GM18909 (cell line): ENCODE measurements at regions not wholly inside any gene's neighbourhood (a gene's known extent, or its start where the extent isn't known, plus 50 kb on each side); places are given as distances from the start of the nearest gene placed in this dataset.
"Not testable (repeated sequence)": the region's sequence is repeated elsewhere in the genome, so short reads cannot be mapped to it uniquely, and the experiment has no call there.

Experiments
- ATAC-seq: cut with Tn5 transposase; IDR thresholded peaks from one replicate; pipeline ENCODE4 v1.9.1; 2021; ENCODE audit warnings: mild to moderate bottlenecking; ENCODE audit not compliant: unreplicated experiment, poor library complexity

DNA sequence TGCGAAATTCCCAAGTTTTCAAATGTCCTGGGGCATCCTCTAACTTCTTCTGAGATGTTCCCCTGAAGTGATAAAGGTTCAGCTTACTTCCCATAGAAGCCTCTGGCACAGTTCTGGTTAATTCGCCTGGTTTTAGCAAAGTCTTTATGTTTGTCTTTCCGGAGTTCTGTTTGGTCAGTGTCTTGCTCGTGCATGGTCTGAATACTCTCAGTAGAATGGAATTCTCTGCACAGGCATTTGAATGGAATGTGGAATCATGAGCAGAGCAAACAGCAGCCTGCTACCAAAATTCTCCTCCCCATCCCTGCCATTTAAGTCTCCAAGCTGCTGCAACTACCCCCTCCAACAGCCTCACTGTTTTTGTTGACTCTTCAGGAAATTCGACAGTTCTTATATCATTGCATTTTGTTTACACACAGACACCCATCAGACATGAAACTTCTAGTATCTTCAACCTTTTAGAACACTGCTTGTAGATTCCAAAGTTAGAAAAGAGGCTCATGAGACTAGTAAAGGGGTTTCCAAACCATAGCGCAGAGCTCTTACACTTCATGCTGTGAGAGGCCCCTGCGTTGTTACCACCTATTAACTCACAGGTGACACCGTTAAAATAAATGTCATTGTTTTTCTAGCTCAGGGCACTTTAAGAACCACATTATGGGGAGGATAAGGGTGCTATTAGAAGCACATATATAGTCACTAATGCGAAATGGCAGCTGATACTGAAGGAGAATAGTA is 129.7 kb downstream of the PLCE1 start:
- no peak for ATAC-seq

DNA sequence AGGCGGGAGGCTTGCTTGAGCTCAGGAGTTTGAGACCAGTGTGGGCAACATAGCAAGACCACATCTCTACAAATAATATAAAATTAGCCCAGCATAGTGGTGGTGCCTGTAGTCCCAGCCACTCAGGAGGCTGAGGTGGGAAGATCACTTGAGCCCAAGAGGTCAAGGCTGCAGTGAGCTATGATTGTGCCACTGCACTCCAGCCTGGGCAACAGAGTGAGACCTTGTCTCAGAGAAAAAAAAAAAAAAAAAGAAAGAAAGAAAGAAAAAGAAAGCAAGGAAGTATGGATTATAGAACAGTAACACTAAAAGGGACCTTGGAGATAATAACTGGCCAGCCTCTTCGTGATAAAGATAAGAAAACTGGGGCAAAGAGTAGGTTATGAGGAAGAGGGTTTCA is 130.4 kb downstream of the PLCE1 start:
- not testable (repeated sequence) for ATAC-seq

DNA sequence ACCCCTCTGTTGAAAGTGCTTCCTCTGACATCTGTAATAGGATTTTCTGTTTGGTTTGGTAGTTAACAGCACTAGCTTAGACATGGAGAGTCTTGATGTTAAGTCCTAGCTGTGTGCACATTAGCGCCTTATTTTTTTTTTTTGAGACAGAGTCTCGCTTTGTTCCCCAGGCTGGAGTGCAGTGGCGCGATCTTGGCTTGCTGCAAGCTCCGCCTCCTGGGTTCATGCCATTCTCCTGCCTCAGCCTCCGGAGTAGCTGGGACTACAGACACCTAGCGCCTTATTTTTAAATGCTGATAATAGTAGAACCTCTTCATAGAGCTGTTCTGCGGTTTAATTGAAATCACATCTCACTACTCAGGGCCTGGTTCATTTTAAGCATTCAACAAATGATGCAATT is 131.5 kb downstream of the PLCE1 start:
- ATAC-seq = not testable (repeated sequence)

DNA sequence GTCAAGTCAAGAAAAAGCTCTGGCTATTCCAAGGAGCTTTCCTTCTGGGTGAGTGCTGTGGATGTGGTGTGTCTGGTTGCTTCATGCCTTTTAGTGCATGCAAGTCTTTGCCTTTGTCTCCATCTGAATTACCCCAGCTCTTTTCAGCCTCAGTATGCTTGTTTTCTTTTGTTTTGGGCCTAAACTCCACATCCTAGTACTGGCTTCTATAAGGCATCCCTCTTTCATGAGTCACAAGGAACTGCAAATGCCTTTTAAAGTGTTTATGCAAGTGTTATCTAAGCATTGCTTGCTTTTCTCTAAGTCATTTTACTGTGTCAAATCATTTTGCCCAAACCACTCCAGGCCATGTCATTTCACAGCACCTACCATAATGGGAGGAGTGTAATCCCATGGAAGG is 132.1 kb downstream of the PLCE1 start:
- ATAC-seq = no peak

DNA sequence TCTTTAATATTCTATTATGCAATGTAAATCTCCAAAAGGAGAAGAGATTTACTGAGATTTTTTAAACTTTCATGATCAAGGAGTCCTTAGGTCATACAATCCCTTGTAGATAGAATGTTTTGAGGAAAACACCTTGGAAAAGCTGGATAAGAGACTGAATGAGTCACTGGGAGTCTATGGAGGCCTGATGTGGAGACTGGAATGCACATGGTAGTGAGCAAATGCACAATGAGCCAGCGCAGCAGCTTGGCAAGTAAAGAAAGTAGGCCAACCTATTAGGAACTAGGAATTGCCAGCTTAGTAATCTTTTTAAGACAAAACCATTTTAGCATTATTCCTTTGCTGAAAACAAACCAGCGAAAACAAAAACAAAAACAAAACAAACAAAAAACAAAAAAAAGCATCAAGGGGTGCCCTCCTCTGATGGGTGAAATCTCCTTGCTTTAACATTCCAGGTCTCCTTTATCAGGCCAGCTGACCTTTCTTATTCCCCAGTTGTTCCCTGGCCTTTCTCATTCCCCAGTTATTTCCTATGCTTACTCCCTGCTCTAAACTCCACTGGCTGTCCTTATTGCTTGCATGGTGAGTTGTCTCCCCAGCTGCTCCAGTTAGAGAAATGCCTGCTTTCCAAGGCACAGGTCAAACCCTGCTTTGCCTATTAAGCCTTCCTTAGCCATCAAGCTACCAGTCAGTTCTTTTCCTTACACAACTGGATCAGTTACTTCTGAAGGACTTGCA is 135.8 kb downstream of the PLCE1 start:
- ATAC-seq = no peak

DNA sequence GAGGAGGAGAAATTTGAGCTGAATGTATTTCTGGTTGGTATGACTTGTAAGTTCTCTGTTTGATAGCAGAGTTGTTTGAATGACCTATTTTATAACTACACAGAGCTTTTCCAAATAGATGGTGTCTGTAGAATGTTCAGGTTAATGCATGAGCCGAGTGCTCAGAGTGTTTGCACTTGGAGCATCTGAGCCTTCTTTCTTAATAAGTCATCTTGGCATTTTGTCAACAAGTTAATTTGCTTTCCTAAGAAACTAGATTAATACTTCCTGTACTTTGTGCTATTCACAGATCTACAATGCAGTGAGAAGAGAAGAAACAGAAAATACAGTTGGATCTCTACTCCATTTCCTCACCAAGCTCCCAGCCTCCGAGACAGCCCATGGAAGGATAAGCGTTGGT is 138.2 kb downstream of the PLCE1 start:
- ATAC-seq = no peak

DNA sequence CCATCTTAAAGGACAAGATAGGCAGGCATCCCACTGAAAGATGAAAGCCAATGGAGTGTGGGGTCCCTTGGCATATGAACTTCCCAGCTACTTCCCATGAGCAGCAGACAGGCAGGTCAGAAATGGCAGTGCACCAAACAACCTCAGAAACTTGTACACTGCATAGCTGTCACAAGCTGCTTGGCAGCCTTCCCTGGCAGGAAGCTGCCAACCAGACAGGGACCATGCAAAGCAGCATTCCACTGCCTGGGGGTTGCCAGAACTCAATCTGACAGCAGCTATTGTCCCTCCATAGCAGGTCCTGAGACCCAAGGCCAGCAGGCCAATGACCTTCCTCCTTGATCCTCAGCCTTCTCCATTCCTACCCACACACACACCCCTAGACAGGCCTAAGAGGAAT is 139.5 kb downstream of the PLCE1 start:
- no peak for ATAC-seq

DNA sequence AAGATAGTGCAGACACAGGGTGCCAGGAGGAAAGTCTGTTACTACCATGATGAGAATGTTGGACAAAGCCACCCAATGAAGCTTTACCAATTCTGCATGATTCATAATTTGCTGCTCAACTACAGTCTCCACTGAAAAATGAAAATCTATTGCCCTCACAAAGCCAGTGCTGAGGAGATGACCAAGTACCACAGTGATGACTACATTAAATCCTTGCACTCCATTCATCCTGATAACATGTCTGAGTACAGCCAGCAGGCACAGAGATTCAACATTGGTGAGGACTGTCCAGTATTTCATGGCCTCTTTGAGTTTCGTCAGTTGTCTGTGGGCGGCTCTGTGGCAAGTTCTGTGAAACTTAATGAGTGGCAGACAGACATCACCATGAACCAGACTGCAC is 144.0 kb downstream of the PLCE1 start:
- ATAC-seq = no peak

DNA sequence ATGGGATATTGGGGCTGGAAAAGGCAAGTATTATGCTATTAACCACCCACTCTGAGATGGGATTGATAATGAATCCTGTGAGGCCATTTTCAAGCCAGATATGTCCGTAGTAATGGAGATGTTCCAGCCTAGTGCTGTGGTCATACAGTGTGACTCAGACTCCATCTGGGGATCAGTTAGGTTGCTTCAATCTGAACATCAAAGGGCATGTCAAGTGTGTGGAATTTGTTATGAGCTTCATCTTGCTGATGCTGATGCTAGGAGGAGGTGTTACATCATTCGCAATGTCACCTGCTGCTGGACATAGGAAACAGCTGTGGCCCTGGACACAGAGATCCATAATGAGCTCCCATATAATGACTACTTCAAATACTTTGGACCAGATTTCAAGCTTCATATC is 144.7 kb downstream of the PLCE1 start:
- ATAC-seq = no peak

DNA sequence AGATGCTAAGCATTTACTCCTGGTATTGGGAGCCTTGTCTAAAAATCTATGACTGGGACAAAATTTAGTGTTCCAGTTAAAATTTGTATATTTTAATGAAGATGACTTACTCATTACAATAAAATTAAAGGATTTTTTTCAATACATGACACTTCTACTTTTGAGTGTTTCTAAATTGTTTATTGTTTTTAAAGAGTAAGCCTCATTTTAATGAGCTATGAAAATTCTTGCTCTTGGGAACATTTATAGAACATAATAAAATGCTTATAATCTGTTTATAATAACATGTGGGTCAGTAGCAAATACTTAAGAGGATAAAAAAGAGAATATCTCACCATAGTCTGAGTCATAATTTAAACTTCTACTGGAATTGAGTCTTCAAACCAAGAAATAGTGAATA is 149.5 kb downstream of the PLCE1 start:
- no peak for ATAC-seq

DNA sequence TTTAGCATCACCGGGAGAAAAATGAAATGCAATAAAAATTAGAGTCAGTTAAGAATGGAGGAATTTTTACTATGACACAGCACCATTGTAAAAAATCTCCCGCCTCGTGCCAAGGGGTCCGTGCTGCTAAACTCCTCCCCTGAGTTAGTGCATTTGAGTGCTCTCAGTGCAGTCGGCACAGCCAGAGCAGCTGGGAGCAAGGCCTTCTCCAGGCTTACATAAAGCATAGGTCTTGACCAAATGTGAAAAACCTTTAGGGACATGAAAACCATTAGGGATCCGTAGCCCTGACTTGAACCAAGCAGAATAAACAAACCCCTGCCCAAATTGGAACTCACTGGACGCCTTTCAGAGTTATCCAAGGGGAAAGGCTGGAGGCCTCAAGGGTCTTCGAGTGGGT is 152.6 kb downstream of the PLCE1 start:
- no peak for ATAC-seq

DNA sequence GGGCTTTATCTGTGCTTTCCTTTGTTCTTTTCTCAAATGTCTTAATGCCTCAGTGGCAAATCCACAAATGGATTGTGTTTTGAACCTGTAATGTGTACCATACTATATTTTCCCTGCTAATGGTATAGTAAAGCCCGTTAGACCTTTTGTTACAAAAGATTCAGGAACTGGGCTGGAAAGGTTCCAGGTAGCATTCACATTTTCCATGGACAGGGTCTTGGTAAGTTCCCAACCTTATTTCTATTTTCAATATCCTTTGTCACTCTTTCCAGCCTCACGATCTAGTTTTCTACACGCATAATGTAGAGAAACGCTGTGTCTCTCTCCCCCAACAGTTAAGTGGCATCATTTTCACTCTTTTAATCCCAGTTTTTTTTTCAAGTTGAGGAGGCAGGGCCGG is 153.0 kb downstream of the PLCE1 start:
- ATAC-seq = no peak

DNA sequence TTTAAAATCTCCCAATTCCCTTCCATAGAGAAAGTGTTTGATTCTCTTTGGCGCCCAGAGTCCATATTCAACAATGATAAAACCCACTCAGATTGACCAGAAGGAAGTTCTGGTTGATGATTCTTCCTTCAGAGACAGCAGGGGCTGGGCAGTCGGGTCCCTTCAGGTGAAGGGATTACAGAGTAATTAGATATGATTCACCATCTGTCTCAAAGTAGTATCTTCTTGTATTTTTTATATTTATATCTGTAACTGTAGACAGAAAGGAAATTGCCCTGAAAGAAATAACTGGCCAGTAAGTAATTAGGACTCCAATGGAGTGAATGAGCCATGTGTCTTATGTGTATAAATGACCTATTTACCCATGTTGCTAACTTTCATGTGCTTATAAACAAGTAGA is 156.0 kb downstream of the PLCE1 start:
- ATAC-seq = no peak

DNA sequence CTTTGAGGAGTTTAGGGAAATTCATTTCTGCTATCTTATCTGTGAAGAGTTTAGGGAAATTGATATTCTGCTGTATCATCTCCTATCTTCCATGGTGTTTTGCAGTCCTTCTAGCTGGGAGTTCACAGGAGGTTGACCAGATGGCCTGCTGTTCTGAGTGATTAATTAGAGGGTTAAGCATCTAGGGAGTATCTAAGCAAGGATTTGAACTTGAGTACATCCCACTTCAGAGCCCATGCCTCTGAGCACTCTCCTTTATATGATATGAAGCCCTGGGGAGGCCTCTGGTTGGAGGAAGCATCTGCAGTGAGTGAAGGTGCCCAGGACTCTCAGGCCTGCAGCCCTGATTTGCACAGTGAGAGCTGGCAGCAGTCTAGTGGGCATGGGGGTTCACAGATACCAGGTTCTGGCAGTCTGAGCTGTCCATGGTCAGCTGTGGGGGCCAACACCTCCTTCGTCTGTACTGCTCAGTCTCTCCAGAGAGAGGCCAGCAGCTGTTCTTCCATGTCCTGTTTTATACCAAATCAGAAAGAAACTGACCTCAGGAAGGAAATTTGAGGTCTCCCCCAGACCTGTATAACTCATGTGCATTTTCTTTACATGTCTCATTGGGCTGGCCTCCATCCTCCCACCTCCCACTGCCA is 156.9 kb downstream of the PLCE1 start:
- no peak for ATAC-seq

DNA sequence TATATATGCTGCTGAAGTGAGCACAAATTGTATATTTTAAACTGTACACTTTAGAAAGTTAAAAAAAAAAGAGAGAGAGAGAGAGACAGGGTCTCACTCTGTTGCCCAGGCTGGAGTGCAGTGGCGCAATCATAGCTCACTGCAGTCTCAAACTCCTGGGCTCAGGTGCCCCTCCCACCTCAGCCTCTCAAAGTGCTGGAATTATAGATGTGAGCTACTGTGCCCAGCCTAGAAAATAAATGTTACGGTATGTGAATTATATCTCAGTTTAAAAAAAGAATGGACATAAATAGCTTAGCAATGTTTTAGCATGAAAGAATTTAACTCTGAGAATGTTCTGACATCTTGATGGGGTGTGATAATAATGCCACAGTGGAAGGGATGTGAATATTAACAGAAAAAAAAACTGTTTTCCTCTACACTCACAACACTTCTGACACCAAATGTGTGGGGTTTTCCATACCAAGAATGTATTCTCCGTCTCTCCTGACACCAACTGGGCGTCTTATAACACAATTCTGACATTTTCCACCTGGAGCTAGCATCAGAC is 162.1 kb downstream of the PLCE1 start:
- ATAC-seq = no peak

DNA sequence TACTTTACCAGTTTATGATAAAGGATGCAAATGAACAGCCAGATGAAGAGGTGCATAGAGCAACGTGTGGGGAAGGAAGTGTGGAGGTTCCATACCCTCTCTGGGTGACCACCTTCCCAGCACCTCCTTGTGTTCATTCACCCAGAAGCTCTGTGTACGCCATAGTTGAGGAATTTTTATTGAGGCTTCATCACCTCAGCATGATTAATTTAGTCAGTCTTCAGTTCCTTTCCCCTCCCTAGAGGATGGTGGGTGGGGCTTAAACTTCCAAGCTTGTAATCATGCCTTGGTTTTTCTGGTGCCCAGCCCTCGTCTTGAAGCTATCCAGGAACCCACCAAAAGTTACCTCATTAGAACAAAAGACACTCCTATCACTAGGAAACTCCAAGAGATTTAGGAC is 162.7 kb downstream of the PLCE1 start:
- ATAC-seq = no peak

DNA sequence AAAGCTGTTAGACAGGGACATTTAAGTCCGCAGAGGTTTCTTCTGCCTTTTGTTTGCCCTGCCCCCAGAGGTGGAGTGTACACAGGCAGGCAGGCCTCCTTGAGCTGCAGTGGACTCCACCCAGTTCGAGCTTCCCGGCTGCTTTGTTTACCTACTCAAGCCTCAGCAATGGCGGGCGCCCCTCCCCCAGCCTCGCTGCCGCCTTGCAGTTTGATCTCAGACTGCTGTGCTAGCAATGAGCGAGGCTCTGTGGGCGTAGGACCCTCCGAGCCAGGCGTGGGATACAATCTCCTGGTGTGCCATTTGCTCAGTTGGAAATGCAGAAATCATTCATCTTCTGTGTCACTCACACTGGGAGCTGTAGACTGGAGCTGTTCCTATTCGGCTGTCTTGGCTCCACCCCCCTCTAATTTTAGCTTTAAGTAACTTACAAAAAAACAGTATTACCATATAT is 171.5 kb downstream of the PLCE1 start:
- not testable (repeated sequence) for ATAC-seq

DNA sequence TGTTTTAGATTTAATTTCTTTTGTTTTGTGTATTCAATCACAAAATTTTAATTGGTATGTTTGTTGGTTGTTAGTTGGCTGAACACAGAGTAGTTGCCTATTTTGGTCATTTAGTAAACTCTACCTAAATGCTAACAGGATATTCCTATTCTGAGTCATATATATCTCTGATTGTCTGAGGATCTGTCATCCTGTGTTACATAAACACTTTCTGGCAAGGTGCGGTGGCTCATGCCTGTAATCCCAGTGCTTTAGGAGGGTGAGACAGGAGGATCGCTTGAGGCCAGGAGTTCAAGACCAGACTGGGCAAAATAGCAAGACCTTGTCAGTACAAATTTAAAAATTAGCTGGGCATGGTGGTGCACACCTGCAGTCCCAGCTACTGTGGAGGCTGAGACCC is 178.6 kb downstream of the PLCE1 start:
- ATAC-seq = no peak

DNA sequence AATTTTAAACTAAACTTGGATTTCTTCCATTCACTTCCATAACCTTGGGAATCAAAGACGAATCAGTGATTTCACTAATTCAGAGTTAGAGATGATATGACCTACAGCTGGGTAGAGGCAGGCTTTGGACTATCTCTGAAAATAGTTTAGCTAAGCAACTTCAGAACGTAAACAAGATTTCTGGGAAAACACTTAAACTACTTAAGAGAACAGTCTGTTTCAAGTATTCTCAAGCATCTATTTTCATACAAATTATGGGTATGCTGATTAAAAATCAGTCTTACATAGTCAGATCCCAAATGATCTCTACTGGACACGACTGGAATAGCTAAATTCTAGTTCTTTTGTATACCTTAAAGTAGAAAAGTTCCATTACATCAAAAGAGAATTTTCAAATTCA is 179.9 kb downstream of the PLCE1 start:
- no peak for ATAC-seq

DNA sequence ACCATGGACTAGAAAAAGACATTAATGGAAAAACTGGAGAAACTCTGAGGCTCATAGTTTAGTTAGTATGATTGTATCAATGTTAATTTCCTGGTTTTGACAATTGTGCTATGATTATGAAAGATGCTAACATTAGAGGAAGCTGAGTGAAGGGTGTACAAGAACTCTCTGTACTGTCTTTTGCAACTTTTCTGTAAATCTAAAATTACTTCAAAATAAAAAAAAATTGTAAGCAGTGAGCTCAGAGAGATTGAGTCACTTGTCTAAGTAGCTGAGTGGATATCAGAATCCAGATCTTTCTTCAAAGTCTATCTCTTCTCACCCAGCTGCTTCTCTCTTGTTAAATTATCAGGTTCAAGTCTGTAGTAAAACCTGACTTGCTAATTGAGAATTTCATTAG is 181.1 kb downstream of the PLCE1 start:
- ATAC-seq = no peak
